Endothelial cell of hepatic sinusoid (primary cell): ENCODE measurements at regions not wholly inside any gene's neighbourhood (a gene's known extent, or its start where the extent isn't known, plus 50 kb on each side); places are given as distances from the start of the nearest gene placed in this dataset.
"Not testable (repeated sequence)": the region's sequence is repeated elsewhere in the genome, so short reads cannot be mapped to it uniquely, and the experiment has no call there.

ENCODE experiments used
- in situ Hi-C: cut with HindIII; loops from 2 replicates; pipeline ENCODE4 v1.10.0; 2017; ENCODE audit warnings: low sequenced_read_pairs

DNA sequence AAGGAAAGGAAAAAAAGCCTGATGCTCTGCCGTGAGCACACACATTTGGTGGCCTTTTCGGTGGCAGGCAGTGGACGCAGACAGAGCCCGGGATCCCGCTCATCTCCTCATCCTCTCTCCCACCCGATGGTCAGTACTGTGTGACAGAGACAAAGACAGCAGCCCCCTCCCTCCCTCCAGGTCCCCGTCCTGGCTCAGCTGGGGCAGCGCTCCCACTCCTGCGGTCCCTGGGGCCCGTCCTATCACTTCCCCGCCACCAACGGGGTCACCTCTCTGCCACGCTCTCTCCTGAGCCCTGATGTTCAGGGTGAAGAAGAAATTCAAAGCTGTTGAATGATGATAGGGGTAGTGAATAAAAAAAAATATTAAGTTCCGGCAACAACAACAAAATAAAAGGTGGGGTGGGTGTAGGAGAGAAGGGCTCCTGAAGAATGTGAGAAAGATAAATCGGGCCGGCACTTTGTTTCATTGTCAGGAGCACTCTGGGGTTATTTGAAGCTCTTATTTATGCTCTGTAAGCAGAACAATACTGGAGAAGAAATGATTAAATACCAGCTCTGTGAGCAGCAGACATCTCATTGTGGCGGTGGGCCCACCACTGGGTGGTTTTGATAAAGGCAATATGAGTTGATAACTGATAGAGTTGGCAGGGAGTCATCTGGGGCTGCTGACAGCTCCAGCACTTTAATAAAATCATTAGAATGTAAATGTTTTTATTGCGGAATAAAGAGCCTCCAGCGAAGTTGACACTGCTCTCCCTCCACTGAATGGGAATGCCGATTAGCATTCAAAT lies 417.7 kb downstream of the IRX1 start:
- in situ Hi-C loops, result no loop called here

DNA sequence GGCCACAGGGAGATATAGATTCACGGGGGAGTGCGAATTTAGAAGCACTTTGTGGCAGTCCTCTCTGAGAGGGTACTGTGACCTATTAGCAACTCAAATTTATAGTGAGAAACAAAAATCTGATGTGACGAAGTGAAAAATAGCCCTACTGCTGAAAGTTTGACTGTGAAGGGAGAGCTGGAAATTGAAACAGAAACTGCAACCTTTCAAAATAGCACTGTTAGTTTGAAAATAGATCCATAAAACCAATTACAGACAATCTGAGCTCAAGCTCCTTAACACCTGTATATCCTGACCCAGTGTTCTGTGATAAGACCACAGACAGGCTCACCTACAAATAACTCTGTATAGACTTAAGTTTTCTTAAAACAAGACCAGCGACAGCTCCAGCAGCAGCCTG lies 420.1 kb downstream of the IRX1 start:
- in situ Hi-C loops, result no loop called here

DNA sequence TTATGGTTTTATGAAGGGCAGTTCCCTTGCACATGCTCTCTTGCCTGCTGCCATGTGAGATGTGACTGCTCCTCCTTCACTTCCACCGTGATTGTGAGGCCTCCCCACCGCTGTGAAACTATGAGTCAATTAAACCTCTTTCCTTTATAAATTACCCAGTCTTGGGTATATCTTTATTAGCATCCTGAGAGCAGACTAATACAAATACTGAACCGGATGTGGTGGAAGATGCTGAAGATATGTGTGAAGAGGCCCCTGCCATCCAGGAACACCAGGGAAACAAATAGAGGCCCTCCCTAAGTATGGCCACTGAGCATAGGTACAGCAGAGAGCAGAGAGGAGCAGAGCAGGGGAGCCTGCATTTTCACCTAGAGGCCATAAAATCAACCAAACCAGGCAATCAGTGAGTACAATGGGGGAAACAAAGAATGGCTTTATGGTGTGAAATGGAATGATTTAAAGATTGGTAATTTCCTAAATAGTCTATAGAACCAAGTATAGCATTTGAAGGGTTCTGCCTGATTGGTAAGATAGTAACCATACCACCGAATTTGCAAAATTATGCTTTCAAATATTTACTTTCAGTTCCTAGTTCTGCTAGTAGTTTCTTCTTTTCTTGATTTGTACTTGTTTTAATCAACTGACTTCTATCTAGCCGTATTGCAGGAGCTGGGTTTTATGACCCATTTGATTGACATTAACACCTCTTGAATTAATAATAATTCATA lies 421.6 kb downstream of the IRX1 start:
- in situ Hi-C loops, result no loop called here

DNA sequence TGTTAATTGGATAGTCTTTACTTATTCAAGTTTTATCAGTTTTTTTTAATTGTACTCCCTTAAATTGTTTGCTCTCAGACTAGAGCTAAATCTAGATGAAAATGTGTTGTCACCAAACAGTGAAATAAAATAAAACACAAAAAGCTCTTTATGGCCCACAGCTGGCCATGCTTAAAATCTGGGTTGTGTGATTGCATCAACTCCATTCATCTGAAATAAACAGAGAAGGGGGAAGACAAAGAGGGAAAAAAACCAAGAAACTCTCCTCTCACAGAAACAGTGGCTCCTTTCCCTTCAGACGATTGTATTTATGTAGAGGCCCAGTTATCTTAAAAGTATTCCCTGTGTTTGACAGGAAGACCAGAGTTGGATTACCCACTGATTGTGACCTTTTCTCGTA lies 422.4 kb downstream of the IRX1 start:
- in situ Hi-C loops, result no loop called here

DNA sequence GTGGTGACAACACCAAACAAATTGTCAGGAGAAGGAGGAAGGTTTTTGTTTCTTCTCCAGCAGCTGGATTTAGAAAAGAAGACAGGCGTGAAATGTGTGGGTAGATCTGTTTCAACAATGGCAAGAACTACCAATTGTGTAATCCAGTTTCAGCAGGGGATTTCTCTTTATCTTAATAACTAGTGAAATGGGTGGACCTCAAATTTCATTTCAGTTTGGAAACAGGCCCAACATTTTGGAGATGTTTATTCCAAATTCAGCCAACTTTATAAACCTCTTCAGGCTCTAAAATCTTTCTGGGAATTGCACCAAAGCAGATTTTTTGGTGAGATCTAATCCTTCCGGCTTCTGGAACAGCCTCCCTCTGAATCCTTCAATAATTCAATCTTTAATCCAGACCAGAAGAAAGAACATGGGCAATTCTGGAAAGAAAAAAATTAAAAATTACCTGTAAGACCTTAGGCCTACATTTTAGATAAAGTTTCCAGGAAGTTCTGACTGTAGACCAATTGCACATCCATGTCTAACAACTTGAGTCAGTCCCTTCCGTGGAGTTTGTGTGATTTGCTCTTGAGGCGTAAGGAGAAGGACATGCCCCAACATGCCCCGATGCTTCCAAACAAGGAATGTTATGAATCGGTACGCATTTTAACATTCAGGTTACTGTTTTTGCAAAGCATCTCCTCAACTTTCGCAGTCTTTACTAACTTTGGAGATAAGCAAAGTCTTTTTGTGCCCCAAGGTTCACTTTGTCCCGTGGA lies 423.6 kb downstream of the IRX1 start:
- in situ Hi-C loops, result no loop called here

DNA sequence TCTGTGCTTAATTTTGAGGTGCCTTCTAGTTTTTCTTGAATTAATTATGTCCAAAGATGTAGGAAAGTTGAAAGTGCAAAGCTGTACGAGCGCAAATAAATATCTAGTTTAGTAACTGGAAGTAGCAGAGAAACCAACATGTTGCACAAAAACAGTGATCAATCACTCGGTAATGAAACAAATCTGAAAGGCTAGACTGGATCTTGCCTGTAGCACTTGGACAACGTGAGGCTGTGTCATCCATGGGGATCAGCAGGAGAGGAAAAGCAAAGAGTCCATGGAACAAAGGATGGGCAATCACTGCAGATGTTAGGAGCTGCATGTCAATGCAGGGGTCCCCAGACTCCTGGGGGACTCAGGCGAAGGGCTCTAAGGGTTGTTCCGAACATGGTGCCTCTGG lies 424.2 kb downstream of the IRX1 start:
- in situ Hi-C loops, result no loop called here

DNA sequence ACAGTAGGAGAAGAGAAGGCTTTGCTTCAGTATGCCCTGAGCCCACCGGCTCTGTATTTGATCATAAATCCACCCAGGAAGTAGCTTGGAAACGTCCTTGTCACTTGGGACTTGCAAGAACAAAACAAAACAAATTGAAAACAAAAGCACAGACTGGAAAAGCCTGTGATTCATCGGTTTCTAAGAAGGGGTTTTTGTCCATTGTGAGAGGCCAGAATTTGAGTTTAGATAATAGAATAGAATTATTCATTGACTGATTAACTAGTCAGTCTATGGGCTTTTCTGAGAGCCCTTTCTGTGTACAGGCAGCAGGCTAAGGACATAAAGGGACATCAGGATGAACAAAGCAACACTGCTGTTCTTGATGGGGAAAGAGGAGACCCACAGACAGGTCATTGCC lies 424.8 kb downstream of the IRX1 start:
- in situ Hi-C loops, result no loop called here

DNA sequence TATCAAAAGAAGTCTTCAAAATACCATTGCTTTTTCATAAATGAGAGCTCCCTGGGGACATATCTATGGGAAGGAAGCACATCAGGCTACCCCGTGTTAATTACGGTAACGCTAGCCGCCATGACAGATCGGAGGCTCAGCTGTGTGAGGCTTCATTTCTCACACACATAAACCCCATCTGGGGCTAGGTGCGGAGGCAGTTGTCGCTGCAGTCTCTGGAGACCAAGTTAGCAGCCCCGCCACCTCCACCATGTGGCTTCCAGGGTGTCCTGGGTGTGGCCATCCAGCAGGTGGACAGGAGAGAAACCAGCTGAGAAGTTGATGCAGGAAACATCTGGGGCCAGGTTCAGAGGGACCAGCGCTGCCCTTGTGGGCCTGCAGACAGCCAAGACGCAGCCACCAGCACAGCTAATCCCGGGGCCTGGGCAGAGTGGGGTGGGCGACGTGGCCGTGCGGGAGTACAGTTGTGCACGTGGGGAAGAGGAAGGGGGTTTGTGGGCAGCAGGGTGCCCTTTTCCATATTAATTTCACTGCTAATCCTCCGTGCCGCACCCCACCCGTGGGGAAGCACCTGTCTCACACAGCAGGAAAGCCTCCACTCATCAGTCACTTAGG lies 426.5 kb downstream of the IRX1 start:
- in situ Hi-C loops, result no loop called here

DNA sequence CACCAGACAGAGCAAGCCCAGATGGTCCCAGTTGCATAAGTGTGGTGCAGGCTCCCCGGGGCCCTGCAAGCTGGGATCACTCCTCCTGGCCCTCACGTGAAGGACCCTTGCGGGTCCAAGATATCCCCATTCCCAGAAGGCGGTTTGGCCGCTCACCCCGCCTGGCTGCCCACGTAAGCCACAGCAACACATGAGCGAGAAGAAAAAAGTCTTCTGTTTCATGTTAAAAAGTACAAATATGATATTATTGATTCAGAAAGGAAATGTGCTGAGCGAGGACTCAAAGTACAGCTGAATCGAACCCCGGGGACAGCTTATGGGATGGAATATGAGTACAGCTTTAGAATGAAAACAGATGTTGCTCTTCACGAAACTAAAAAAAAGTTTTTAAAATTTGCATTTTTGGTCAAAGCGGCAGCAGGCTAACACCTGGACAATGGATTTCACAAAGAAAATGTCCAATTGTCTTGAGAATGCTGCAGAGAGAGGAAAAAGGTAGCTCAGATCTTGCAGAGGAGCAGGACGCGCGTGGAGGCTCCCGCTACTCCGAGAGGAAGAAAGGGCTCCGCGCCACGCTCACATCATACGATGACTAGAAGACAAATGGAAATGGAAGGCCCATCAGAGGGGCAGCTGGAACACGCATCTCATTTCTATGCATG lies 427.6 kb downstream of the IRX1 start:
- in situ Hi-C loops, result no loop called here

DNA sequence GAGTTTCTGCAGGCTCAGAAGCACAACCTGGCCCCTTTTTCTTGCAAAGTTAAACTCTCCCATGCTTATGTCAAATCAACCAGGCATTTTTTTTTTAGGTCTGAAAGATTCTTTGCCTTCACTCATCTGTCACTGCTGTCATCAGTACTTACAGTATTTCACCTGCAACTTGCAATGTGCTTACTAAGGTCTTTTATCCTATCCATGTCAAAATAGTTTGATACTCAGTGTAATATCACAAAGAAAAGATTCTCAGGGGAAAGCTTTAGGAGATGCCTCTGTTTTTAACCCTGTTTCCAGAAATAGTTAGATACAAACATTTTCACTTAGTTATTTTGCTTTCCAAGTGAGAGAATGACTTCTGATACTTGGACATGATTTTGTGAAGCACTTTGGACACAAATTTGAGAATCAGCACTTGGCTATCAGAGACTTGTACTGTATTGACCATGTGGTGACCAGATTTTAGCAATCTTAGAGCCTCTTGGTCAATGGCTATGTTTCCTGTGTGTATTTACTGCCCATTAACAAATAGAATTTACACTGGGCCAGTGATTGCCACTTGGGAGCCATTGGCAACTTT lies 428.2 kb downstream of the IRX1 start:
- in situ Hi-C loops, result no loop called here

DNA sequence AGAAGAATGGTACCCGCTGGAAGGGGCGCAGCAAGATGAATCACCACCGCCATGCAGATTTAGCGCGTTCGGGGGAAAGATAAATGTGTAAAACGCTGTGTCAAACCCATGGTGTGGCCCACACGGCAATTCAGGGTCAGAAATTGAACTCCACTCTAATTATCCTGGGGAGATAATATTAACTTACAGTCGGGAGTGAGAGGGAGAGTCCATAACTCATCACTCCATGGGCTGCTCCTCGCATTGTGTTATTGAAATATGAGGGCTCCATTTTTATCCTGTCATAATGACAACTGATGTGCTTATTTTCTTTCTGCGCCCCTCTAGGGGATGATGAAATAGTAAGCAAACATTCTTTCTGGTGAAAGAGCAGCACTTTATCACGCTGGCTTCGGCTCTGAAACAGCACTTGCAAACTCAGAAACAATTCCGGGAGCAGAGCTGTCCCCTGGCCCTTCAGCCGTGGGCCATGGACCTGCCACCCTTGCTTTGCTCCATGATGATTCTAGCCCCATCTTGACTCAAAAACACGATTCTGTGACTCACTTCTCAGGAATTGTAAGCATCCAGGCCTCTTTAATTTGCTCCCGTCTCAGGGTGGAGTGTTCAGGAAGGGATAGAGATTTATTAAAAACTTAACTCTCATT lies 431.6 kb downstream of the IRX1 start:
- in situ Hi-C loops, result no loop called here

DNA sequence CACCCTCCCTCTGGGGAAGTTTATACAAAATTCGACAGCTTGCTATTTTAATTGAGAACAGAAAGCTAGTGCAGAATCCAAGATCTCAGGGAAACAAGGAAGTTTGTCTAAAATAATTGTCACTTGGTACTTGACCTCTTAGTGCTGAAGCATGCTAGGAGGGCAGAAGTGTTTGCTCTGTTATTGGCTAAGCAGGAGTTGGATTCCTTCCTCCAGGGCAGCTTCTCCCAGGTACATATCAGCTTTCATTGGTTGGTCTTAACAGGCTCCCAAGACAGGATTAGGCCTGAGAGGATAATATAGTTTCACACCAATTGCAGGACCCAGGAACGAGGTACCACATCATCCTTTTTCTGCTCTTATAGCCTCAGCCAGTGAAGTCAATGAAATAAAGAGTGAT lies 432.8 kb downstream of the IRX1 start:
- in situ Hi-C loops, result no loop called here

DNA sequence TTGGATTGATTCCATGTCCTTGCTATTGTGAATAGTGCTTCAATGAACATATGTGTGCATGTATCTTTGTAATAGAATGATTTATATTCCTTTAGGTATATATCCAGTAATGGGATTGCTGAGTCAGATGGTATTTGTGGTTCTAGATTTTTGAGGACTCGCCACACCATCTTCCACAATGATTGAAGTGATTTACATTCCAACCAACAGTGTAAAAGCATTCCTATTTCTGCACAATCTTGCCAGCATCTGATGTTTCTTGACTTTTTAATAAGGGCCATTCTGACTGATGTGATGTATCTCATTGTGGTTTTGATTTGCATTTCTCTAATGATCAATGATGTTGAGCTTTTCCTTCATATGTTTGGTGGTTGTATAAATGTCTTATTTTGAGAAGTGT lies 437.9 kb downstream of the IRX1 start:
- in situ Hi-C loops, result not testable (repeated sequence)

DNA sequence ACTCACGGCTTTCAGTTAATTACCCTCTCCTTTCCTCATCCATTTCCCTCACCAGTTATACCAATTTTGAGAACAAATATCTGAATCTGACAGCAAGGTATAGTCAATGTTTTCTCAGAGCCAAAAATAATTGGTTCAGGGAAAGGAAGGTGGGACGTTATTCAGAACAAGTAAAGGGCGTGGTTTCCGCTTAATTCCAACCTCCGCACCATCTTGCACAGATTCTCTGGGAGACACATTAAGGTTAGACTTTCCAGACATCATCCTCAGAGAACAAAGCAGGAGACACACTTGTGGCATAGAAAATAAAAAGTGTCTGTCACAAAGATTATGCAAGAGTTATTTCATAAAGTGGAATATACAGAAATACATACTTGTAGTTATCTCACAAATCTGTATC lies 441.2 kb downstream of the IRX1 start:
- in situ Hi-C loops, result no loop called here

DNA sequence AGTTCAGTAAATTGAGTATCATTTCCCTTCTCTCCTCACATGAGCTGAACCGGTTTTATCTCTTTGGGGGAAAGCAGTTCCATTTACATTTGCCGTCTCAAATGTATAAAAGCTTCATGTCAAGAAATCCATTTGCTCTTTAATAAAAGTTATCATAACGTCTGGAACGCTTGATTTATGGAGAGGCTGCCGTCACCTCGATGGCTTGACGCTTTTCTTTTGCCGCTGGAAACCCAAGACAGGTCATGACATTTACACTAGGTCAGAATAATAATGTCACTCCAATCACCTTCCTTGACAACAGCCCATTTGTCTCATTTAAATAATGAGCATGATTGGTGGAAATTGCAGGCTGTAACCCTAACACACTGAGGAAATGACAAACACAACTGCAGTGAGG lies 443.4 kb downstream of the IRX1 start:
- in situ Hi-C loops, result no loop called here

DNA sequence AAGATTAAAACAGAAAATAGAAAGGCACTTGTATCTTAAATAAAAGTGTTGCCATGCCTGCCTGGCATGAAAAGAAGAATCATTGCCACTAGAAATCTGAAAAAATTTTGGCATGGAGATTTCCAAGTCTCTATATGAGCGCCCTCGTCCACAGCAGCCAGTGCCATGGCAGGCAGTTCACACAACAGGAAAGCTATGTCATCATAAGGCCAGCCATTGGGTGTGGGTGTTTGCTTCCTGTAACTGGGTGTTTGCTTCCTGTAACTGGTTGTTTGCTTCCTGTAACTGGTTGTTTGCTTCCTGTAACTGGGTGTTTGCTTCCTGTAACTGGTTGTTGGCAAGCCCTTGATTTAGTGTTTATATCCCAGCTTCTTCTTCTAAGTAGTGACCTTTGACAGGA lies 446.7 kb downstream of the IRX1 start:
- in situ Hi-C loops, result no loop called here

DNA sequence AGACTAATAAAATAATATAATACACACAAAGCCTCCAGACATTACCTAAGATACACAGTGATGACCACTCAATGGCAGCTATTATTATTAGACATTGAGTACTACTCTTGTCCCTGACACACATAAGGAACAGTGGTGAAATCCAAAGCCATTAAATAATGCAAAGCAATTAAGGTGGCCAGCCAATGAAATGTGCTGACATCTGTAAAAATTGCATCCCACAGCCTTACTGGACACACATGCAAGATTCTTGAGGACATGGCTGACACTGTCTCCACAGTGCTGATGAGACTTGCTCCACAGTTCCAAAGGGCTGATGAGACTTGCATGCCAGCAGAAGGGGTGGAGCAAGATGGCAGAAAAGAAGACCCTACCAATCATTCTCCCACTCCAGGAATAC lies 447.5 kb downstream of the IRX1 start:
- in situ Hi-C loops, result no loop called here

DNA sequence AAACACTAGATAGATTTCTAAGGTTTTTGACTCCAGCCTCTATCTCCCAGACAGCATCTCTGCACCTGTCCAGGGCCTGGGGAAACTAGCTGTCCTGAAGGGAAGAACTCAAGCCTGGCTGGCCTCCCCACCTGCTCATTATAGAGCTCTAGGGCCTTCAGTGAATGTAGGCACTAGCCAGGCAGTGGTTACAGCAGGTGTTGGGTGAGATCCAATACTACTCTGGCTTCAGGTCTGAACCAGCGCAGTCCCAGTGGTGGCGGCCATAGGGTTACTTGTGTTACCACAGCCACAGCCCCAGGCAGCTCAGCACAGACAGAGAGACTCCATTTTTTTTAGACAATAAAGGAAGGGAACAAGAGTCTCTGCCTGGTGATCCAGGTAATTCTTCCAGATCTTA lies 449.2 kb downstream of the IRX1 start:
- in situ Hi-C loops, result no loop called here

DNA sequence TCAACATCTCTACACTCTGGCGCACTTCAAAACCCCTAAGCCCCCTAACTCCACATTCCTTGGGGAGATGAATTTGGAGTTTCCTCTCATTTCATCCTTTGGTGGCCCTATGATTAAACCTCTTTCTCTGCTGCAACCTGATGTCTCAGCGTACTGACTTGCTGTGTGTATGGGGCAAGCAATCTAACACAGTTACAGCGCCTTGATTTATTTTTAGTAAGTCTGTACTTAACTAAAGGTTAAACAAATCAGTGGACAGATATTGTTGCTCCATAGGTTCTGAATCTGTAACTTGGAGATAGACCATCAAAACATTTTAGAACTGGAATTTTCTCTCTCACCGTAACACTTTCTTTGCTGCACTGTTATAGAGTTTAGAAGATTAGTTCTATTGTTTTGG lies 452.8 kb downstream of the IRX1 start:
- in situ Hi-C loops, result no loop called here

DNA sequence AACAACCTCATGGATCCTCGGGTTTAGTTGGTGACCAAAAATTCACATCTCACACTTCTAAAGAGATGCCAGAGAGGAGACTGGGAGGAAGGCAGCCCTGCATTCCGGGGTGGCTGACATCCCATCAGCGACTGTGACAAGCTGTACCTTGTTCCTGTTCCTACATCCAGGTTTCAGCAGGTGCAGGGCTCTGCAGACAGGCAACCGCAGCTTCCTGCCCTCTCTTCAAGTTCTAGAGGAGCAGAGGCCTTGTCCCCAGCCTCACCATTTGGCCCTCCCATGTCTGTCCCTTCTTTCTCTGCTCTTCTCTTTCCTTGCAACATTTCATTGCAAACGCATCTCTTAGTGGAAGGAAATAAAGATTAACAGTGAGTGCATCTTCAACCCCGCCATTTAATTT lies 454.6 kb downstream of the IRX1 start:
- in situ Hi-C loops, result no loop called here
